GM21528 (cell line): ENCODE measurements at regions not wholly inside any gene's neighbourhood (a gene's known extent, or its start where the extent isn't known, plus 50 kb on each side); places are given as distances from the start of the nearest gene placed in this dataset.

Experiments used
- ATAC-seq: cut with Tn5 transposase; IDR thresholded peaks from one replicate; pipeline ENCODE4 v1.9.1; 2021; ENCODE audit warnings: mild to moderate bottlenecking, moderate library complexity; ENCODE audit not compliant: unreplicated experiment, low FRiP score

GRCh38 chr5:116827078-116827477 lies 252.5 kb upstream of the SEMA6A start:
- no peak for ATAC-seq

GRCh38 chr5:116825486-116825885 lies 250.9 kb upstream of the SEMA6A start:
- no peak for ATAC-seq

- no peak for ATAC-seq
These were observed 250.3 kb upstream of the SEMA6A start for GRCh38 chr5:116824751-116825438.

GRCh38 chr5:116814626-116815385 lies 240.2 kb upstream of the SEMA6A start:
- no peak for ATAC-seq

- no peak for ATAC-seq
These were observed 239.3 kb upstream of the SEMA6A start for GRCh38 chr5:116813906-116814305.

GRCh38 chr5:116813356-116813755 lies 238.7 kb upstream of the SEMA6A start:
- ATAC-seq, result no peak

- ATAC-seq, result no peak
These were observed 236.3 kb upstream of the SEMA6A start for GRCh38 chr5:116810951-116811350.

GRCh38 chr5:116806836-116807235 lies 232.2 kb upstream of the SEMA6A start:
- no peak for ATAC-seq

GRCh38 chr5:116799401-116799800 lies 224.8 kb upstream of the SEMA6A start:
- ATAC-seq, result no peak

- ATAC-seq, result no peak
These were observed 220.6 kb upstream of the SEMA6A start for GRCh38 chr5:116795189-116795588.

GRCh38 chr5:116789522-116789921 lies 214.9 kb upstream of the SEMA6A start:
- no peak for ATAC-seq

- ATAC-seq, result no peak
These were observed 214.3 kb upstream of the SEMA6A start for GRCh38 chr5:116788851-116789403.

GRCh38 chr5:116787570-116787969 lies 212.9 kb upstream of the SEMA6A start:
- no peak for ATAC-seq

GRCh38 chr5:116785106-116785505 lies 210.5 kb upstream of the SEMA6A start:
- no peak for ATAC-seq

- no peak for ATAC-seq
These were observed 205.2 kb upstream of the SEMA6A start for GRCh38 chr5:116779846-116780245.

GRCh38 chr5:116778651-116779280 lies 204.1 kb upstream of the SEMA6A start:
- no peak for ATAC-seq

- ATAC-seq, result no peak
These were observed 203.4 kb upstream of the SEMA6A start for GRCh38 chr5:116778032-116778431.

GRCh38 chr5:116773926-116774325 lies 199.3 kb upstream of the SEMA6A start:
- ATAC-seq, result no peak

GRCh38 chr5:116772806-116773205 lies 198.2 kb upstream of the SEMA6A start:
- ATAC-seq, result no peak

GRCh38 chr5:116772152-116772501 lies 197.5 kb upstream of the SEMA6A start:
- no peak for ATAC-seq

- ATAC-seq, result no peak
These were observed 197.0 kb upstream of the SEMA6A start for GRCh38 chr5:116771466-116772151.
